ENCODE measurements at regions not wholly inside any gene's neighbourhood (a gene's known extent, or its start where the extent isn't known, plus 50 kb on each side); places are given as distances from the start of the nearest gene placed in this dataset.

GRCh38 chr2:238730881-238731280, 117.0 kb upstream of the TWIST2 start:
- H3K9me3 ChIP-seq (ENCODE audit: control insufficient read depth in 4 of 4, insufficient read depth in 3 of 4, low read length in 3 of 4): no peaks in the 10 kb centered on the region
- H3K4me3 ChIP-seq: no peak overlapping the region
- H3K9ac ChIP-seq (ENCODE audit: insufficient read depth in 1 of 2, low read length in 2 of 2): no peak overlapping the region
- WGBS, 2 donors: 89 to 91% methylated on average over 4 of the region's 4 CpGs
- no peak for ATAC-seq (ENCODE audit: insufficient read depth, low FRiP score)
- TF ChIP-seq CTCF (IDR thresholded peaks at IDR 0.05; ENCODE audit: control extremely low read depth, extremely low read depth): no peak
- H3K36me3 ChIP-seq (ENCODE audit: control insufficient read depth in 4 of 4, insufficient read depth in 4 of 4, low read length in 4 of 4): no peaks in the 10 kb centered on the region
- no peak overlapping the region for H3K27ac ChIP-seq (ENCODE audit: low read depth in 1 of 2, low read length in 1 of 2)
- no peak for DNase-seq
- H3K27me3 ChIP-seq (ENCODE audit: control insufficient read depth in 3 of 3, insufficient read depth in 3 of 3, low read length in 2 of 3): no peaks in the 10 kb centered on the region
- peaks cover 0 to 14% (median 4%) of the 10 kb centered on the region in 5 donors for H3K4me1 ChIP-seq (ENCODE audit: control insufficient read depth in 5 of 5, insufficient read depth in 5 of 5, low read length in 5 of 5)

GRCh38 chr2:238731961-238732360, 115.9 kb upstream of the TWIST2 start:
- H3K27me3 ChIP-seq (ENCODE audit: control insufficient read depth in 3 of 3, insufficient read depth in 3 of 3, low read length in 2 of 3): no peaks in the 10 kb centered on the region
- TF ChIP-seq CTCF (IDR thresholded peaks at IDR 0.05; ENCODE audit: control extremely low read depth, extremely low read depth): no peak
- no peak overlapping the region for H3K27ac ChIP-seq (ENCODE audit: low read depth in 1 of 2, low read length in 1 of 2)
- DNase-seq (no peak), ATAC-seq (ENCODE audit: insufficient read depth, low FRiP score) (no peak)
- H3K9me3 ChIP-seq (ENCODE audit: control insufficient read depth in 4 of 4, insufficient read depth in 3 of 4, low read length in 3 of 4): no peaks in the 10 kb centered on the region
- WGBS, 2 donors: 30 to 62% methylated on average over 3 of the region's 3 CpGs
- H3K9ac ChIP-seq (ENCODE audit: insufficient read depth in 1 of 2, low read length in 2 of 2): no peak overlapping the region
- peaks cover 0 to 14% (median 4%) of the 10 kb centered on the region in 5 donors for H3K4me1 ChIP-seq (ENCODE audit: control insufficient read depth in 5 of 5, insufficient read depth in 5 of 5, low read length in 5 of 5)
- no peak overlapping the region for H3K4me3 ChIP-seq
- no peaks in the 10 kb centered on the region for H3K36me3 ChIP-seq (ENCODE audit: control insufficient read depth in 4 of 4, insufficient read depth in 4 of 4, low read length in 4 of 4)

GRCh38 chr2:238738917-238739316, 109.0 kb upstream of the TWIST2 start:
- no peak for ATAC-seq (ENCODE audit: insufficient read depth, low FRiP score)

More at GRCh38 chr2:238738917-238739316, 109.0 kb upstream of the TWIST2 start:
- DNase-seq: no peak
- TF ChIP-seq CTCF (IDR thresholded peaks at IDR 0.05; ENCODE audit: control extremely low read depth, extremely low read depth): no peak
- no peak overlapping the region for H3K4me3 ChIP-seq
- no peaks in the 10 kb centered on the region for H3K4me1 ChIP-seq (ENCODE audit: control insufficient read depth in 5 of 5, insufficient read depth in 5 of 5, low read length in 5 of 5)
- H3K9me3 ChIP-seq (ENCODE audit: control insufficient read depth in 4 of 4, insufficient read depth in 3 of 4, low read length in 3 of 4): peaks cover 0 to 6% (median 3%) of the 10 kb centered on the region in 4 donors
- H3K27ac ChIP-seq (ENCODE audit: low read depth in 1 of 2, low read length in 1 of 2): no peak overlapping the region
- H3K27me3 ChIP-seq (ENCODE audit: control insufficient read depth in 3 of 3, insufficient read depth in 3 of 3, low read length in 2 of 3): no peaks in the 10 kb centered on the region
- no peaks in the 10 kb centered on the region for H3K36me3 ChIP-seq (ENCODE audit: control insufficient read depth in 4 of 4, insufficient read depth in 4 of 4, low read length in 4 of 4)
- no peak overlapping the region for H3K9ac ChIP-seq (ENCODE audit: insufficient read depth in 1 of 2, low read length in 2 of 2)
- WGBS, 2 donors: 81 to 85% methylated on average over 6 of the region's 6 CpGs
